GM12864 (cell line): ENCODE measurements at regions not wholly inside any gene's neighbourhood (a gene's known extent, or its start where the extent isn't known, plus 50 kb on each side); places are given as distances from the start of the nearest gene placed in this dataset.
"Not testable (repeated sequence)": the region's sequence is repeated elsewhere in the genome, so short reads cannot be mapped to it uniquely, and the experiment has no call there.

ENCODE experiments used
- DNase-seq: peaks from one replicate; pipeline ENCODE4 v3.0.0-alpha.2; 2011; ENCODE audit warnings: low read depth
- H3K4me3 ChIP-seq: 2 replicates; pipeline ENCODE4 v1.5.1; 2011; ENCODE audit warnings: mild to moderate bottlenecking, low read depth, low read length, control low read depth
- CTCF ChIP-seq: IDR thresholded peaks from 2 replicates; pipeline ENCODE4 v1.5.1; 2011; ENCODE audit warnings: low read depth, mild to moderate bottlenecking, moderate library complexity, low read length, control low read depth, inconsistent platforms; ENCODE audit errors: missing control alignments

GRCh38 chr5:6244339-6244714 is 134.0 kb downstream of the MED10 start:
- no peak for TF ChIP-seq CTCF
- DNase-seq: no peak
- H3K4me3 ChIP-seq: no peak overlapping the region

GRCh38 chr5:6243706-6244338 is 134.5 kb downstream of the MED10 start:
- no peak for DNase-seq
- TF ChIP-seq CTCF: no peak
- no peak overlapping the region for H3K4me3 ChIP-seq

- not testable (repeated sequence) for DNase-seq, H3K4me3 ChIP-seq
These were observed 137.3 kb downstream of the MED10 start for GRCh38 chr5:6241056-6241455.

- no peak overlapping the region for H3K4me3 ChIP-seq
- DNase-seq: no peak
- TF ChIP-seq CTCF: no peak
These were observed 141.4 kb downstream of the MED10 start for GRCh38 chr5:6236858-6237481.

- DNase-seq: no peak
- TF ChIP-seq CTCF: no peak
- H3K4me3 ChIP-seq: no peak overlapping the region
These were observed 142.1 kb downstream of the MED10 start for GRCh38 chr5:6236170-6236793.

GRCh38 chr5:6235726-6236125 is 142.6 kb downstream of the MED10 start:
- H3K4me3 ChIP-seq: no peak overlapping the region
- no peak for TF ChIP-seq CTCF
- DNase-seq: no peak

GRCh38 chr5:6228257-6229250 is 149.8 kb downstream of the MED10 start:
- TF ChIP-seq CTCF: no peak
- H3K4me3 ChIP-seq: no peak overlapping the region
- DNase-seq: no peak
